ENCODE measurements at regions not wholly inside any gene's neighbourhood (a gene's known extent, or its start where the extent isn't known, plus 50 kb on each side); places are given as distances from the start of the nearest gene placed in this dataset.

- TF ChIP-seq CTCF (IDR thresholded peaks at IDR 0.05; ENCODE audit: low read depth, low read length) (no peak), MAX (IDR thresholded peaks at IDR 0.05; ENCODE audit: low read depth, low read length) (no peak)
Measured at GRCh38 chr7:33712020-33712414, 193.3 kb upstream of the BMPER start.

Data from NB4 (cell line).